ENCODE measurements at regions not wholly inside any gene's neighbourhood (a gene's known extent, or its start where the extent isn't known, plus 50 kb on each side); places are given as distances from the start of the nearest gene placed in this dataset.
"Not testable (repeated sequence)": the region's sequence is repeated elsewhere in the genome, so short reads cannot be mapped to it uniquely, and the experiment has no call there.

DNA sequence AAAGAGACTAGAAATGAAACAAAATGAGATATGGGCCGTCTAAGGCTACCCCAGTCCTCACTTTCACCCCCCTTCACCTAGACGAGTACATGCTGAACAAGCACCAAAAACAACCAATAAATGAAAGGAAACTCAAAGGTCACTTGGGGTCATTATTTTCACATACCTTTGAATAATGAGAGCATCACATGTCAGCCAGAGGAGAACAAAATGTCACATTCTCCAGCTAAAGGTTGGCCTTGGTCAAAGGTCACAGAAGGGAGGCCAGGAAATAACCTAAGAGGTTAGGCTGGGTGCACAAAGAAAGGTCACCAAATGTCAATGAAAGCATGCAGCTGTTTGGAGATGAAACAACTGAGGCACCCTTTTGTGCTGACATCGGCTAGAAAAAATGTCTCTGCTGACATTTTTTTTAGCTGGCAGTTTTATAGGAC lies 288.7 kb upstream of the USP25 start:
- no peak for FAIRE-seq

GRCh38 chr21:15441992-15442391 lies 287.8 kb upstream of the USP25 start:
- FAIRE-seq, result peak; percentile 4

- no peak for FAIRE-seq
Observed at GRCh38 chr21:15442743-15443469, 286.9 kb upstream of the USP25 start.

- peak; percentile 46 for FAIRE-seq
Observed at GRCh38 chr21:15443740-15444117, 286.1 kb upstream of the USP25 start.

DNA sequence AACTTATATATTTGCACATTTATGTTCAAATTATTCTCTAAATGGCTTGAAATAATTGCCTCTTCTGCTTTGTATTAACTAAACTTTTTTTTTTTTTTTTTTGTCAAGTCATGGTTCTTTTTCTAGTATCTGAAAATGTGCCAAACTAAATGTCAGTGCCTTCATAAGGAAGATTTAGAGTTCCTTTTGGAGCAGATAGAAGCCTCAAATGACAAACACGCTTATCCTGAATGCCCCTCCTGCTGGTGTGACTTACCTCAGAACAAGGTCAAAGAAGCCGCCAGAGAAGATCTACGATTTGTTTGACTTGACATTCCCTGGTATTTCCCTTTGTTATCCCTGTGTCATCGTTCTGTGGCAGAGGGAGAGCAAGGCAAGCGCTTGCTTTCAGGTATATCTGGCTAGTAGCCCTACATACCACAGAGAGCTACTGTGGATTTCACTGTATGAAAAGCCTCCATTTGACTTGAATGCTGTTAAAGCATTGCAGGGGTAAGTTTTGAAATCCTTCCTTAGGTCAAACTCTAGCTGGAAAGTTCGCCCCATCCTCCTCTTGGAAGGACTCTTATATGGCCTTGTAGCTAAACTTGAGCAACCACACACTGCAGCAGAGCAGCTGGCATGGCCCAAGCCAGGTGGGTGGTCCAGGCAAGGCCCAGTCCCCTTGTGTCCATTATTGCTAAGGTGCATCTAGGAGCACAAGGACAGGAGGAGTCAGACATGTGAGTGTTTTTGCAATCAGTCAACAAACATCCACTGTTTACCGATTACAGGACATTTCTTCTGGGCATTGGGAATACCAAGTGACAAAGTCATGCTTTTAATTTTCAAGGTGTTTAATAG lies 285.4 kb upstream of the USP25 start:
- peak; percentile 68 for FAIRE-seq

DNA sequence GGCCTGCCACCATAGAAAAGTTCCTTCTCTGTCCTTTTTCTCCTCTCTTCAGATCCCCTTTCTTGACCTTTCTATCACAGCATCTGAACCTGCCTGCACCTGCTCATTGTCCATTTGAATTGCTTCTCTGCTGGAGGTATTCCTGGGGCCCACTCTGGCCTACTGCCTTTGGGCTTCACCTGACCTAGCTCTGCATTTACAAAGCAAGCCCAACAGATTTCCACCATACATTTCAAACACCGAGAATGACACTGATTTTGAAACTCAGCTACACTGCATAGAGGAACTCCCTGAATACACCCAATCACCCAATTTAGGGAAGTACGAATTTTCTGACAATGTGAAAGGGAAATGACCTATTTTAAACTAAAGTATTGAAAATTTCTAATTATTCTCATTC lies 284.5 kb upstream of the USP25 start:
- no peak for FAIRE-seq

GRCh38 chr21:15446223-15446622 lies 283.6 kb upstream of the USP25 start:
- no peak for FAIRE-seq

- no peak for FAIRE-seq
Observed at GRCh38 chr21:15449556-15449955, 280.2 kb upstream of the USP25 start.

DNA sequence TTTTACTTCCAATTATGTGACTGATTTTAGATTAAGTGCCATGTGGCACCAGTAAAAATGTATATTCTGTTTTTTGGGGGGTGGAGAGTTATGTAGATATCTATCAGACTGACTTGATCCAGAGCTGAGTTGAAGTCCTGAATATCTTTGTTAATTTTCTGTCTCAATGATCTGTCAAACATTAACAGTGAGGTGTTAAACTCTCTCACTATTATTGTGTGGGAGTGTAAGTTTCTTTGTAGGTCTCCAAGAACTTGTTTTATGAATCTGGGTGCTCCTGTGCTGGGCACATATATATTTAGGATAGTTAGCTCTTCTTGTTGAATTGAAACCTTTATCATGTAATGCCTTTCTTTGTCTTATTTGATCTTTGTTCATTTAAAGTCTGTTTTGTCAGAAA lies 276.5 kb upstream of the USP25 start:
- no peak for FAIRE-seq

GRCh38 chr21:15453785-15454184 lies 276.0 kb upstream of the USP25 start:
- FAIRE-seq, result not testable (repeated sequence)

- FAIRE-seq, result not testable (repeated sequence)
Observed at GRCh38 chr21:15454931-15455330, 274.9 kb upstream of the USP25 start.

- no peak for FAIRE-seq
Observed at GRCh38 chr21:15455819-15456462, 273.8 kb upstream of the USP25 start.

GRCh38 chr21:15457965-15458364 lies 271.8 kb upstream of the USP25 start:
- no peak for FAIRE-seq

DNA sequence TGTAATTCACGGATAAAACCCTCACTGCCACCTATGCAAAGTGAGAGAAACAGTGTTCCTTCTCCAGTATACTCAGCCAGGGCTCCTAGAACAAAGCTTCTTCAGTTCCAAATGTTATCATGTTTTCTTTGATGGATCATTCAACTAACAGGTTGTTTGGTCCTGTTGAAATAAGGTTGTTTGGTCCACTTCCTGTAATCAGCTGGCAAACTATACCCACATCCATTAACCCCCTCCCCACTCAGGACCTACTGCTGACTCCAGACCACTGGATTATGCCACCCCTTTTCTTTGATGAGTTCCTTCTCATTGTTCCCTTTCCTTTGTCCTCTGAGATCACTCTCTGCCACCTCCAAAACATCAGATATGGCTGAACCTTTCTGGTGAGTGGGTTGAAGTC lies 267.7 kb upstream of the USP25 start:
- no peak for FAIRE-seq

DNA sequence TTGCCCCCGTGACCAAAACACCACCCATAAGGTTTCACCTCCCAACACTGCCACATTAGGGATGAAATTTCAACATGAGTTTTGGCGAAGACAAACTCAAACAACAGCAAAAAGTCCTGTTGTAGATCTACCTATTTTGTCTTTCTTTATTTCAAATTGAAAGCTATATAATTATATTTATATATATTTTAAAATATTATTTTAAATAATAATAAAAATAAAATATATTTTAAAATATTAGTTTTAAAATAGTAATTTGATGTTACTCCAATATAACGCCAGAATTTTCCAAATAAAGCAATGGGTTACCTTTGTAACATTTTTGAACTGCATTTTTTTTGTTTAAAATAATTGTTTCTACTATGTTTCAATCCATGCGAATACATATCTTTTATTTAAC lies 263.5 kb upstream of the USP25 start:
- no peak for FAIRE-seq

DNA sequence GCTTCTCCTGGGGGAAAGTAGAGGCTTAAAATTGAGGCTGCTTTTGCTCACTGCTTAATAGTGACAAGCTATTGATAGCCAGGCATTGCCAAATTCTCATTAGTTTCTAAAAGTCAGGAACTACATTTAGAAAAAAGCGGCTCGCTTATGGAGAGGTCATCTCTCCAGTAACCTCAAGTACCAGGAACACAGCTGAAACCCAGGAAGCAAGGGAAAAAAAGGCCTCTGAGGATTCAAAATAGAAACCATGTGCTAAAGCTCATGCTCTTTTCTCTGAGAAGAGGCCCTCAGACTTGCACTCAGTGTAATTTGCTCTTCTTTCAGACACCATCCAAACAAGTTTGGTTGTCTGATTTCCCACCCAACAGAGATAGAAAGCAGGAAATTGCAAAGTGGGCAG lies 261.4 kb upstream of the USP25 start:
- FAIRE-seq, result no peak

- FAIRE-seq, result no peak
Observed at GRCh38 chr21:15472108-15473040, 257.4 kb upstream of the USP25 start.

GRCh38 chr21:15477773-15478172 lies 252.0 kb upstream of the USP25 start:
- not testable (repeated sequence) for FAIRE-seq

DNA sequence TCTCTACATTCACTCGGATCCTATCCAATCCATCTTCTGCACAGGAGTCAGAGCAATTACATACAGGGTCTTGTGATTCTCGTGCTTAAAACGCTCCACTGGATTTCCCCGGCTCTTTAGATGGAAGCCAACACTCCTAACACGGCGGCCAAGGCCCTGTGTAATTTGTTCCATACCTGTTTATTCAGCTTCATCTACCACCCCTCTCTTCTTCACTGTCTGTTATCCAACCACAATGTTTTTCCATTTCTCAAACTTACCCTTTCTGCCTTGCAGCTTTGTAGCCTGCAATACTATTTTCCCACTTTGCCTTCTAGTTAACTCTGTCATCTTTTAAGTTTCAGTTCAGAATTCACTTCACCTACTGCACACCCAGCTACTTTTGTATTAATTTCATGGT lies 249.6 kb upstream of the USP25 start:
- FAIRE-seq, result no peak

GRCh38 chr21:15483138-15483780 lies 246.5 kb upstream of the USP25 start:
- peak; percentile 90 for FAIRE-seq

DNA sequence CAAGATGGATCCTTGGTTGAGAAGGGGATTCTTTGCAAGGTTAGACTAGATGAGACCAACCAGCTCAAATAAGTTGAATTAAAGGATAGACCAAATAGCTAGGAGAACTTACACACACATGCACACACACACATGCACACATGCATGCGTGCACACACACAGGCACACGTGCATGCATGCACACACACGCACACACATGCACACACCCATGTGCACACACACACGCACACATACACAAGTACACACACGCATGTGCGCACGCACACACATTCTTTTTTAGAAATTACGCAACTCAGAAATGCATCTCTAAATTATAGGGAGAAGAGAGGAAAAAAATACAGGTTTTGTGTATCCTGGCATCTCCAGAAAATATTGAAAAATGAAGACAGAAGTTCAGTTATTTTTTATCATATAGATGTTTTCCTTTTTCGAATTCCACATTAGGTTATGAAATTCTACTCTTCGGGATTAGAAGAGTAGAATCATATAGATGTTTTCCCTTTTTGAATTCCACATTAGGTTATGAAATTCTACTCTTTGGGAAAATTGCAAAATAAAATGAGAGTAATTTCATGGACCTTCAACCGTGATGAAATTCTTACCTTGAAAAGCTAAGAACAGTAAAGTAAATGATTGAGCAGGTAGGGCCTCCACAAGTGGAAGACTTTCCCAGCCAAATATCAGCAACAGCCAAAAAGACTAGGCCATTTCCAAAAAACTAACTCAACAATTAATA lies 243.2 kb upstream of the USP25 start:
- FAIRE-seq, result no peak

All from endometrium (tissue), 2 donors.